ENCODE measurements at regions not wholly inside any gene's neighbourhood (a gene's known extent, or its start where the extent isn't known, plus 50 kb on each side); places are given as distances from the start of the nearest gene placed in this dataset.

DNA sequence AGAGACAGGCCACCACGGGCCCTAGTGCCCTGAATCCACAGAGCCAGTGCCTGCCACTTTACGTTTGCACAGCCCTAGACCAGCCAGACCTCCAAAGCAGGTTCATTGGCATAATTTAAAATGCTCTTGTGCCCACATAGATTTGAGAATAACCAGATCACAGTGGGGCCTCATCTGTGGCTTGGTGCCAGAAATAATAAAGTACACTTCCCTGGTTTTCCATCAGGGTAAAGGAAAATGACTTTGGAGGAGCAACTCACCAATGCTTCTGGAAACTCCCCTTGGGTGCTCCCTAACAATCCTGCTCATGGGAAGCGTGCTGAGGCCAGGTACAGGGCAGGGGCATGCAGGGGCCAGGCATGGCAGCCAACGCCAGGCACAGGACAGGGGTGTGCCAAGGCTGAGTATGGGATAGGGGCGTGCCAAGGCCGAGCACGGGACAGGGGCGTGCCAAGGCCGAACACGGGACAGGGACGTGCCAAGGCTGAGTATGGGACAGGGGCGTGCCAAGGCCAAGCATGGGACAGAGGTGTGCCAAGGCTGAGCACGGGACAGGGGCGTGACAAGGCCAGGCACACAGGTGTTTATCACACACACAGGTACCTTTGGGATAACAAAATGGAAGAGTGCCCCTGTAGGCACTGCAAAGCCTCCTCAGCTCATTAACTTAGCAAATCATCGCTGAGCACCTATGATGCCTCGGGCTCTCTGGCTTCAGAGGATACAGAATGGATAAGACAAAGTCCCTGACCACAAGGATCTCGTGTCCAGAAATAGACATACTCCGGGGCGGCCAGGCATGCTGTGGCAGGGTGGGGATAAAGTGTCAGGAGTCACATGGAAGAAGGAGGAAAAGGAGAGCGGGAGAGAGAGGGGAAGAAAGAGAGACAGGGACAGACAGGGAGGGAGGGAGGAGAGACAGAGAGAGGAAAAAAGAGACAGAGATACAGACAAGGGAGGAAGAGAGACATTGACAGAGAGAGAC lies 334.7 kb downstream of the EIPR1 start:
- H3K36me3 ChIP-seq: no peaks in the 10 kb centered on the region
- no peak for DNase-seq
- H3K27ac ChIP-seq: 0 out of 2 replicates have a peak overlapping the region, but pooled peaks have one; percentile 17
- no peak overlapping the region for H3K4me3 ChIP-seq (ENCODE audit: low read depth, low read length)
- H3K27me3 ChIP-seq (ENCODE audit: insufficient read depth, low read depth, severe bottlenecking): no peaks in the 10 kb centered on the region
- no peak for TF ChIP-seq CTCF (IDR thresholded peaks at IDR 0.05; ENCODE audit: low read depth, low read length)
- H3K9me3 ChIP-seq (ENCODE audit: severe bottlenecking): no peaks in the 10 kb centered on the region

- no peaks in the 10 kb centered on the region for H3K36me3 ChIP-seq
- no peaks in the 10 kb centered on the region for H3K27me3 ChIP-seq (ENCODE audit: insufficient read depth, low read depth, severe bottlenecking)
- no peak overlapping the region for H3K4me3 ChIP-seq (ENCODE audit: low read depth, low read length)
- peak overlapping the region; percentile 17 for H3K27ac ChIP-seq
- peaks cover 3% of the 10 kb centered on the region for H3K9me3 ChIP-seq (ENCODE audit: severe bottlenecking)
- peak; percentile 89 for DNase-seq
- no peak for TF ChIP-seq CTCF (IDR thresholded peaks at IDR 0.05; ENCODE audit: low read depth, low read length)
These were observed 335.6 kb downstream of the EIPR1 start for GRCh38 chr2:3041841-3042600.

DNA sequence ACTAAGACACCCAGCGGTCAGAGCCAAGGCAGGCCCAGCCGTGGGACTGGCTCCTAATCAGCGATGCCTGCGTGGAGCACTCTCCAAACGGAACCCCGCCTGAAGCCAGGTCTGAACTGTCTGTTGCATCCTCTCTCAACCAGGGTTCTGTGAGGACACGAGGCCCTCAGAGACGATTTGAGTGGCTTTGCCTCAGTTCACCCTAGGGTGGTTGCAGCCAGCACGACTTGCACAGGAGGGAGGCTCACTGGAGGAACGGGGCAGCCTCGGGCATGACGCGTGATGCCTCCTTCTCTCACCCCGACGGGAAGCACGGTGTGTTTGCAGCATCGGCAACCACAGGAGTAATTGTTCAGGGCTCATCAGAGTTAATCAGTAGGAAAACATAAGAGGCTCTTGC lies 336.4 kb downstream of the EIPR1 start:
- H3K4me3 ChIP-seq (ENCODE audit: low read depth, low read length): no peak overlapping the region
- H3K27me3 ChIP-seq (ENCODE audit: insufficient read depth, low read depth, severe bottlenecking): no peaks in the 10 kb centered on the region
- no peak for TF ChIP-seq CTCF (IDR thresholded peaks at IDR 0.05; ENCODE audit: low read depth, low read length)

DNA sequence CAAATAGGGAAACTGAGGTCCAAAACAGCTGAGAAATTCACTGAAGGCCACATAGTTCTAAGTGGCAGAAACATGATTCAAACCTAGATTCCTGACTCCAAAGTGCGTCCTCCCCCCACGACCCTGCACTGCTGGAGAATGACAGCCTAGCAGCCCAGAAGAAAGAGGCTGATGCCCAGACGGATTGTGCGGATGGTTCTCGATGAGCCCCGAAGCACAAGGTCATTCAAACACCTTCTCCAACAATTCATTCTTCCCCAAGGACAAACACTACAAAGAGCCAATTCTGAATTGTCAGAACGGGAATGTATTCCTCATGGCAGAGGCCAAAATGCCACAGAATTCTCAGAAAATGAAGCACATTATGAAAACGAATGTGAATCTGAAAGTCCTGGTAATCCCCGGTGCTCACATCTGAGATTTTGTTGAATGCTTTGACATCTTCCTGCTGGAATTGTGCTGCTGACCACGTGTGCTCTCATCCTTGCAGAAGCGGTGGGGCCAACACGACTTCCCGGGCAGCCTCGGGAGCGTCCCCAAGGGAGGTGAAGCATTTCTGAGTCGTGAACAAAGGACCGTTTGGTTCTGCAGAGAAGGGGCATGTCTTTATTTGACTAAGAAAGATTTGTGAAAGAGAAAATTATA lies 337.0 kb downstream of the EIPR1 start:
- Histone ChIP-seq H3K27ac (no peak overlapping the region), H3K4me3 (ENCODE audit: low read depth, low read length) (no peak overlapping the region), H3K9me3 (ENCODE audit: severe bottlenecking) (peaks cover 13% of the 10 kb centered on the region), H3K36me3 (no peaks in the 10 kb centered on the region), H3K27me3 (ENCODE audit: insufficient read depth, low read depth, severe bottlenecking) (no peaks in the 10 kb centered on the region)
- DNase-seq: no peak
- TF ChIP-seq CTCF (IDR thresholded peaks at IDR 0.05; ENCODE audit: low read depth, low read length): no peak

More for the DNA sequence above, 336.4 kb downstream of the EIPR1 start:
- no peaks in the 10 kb centered on the region for H3K36me3 ChIP-seq
- H3K9me3 ChIP-seq (ENCODE audit: severe bottlenecking): peaks cover 11% of the 10 kb centered on the region
- no peak overlapping the region for H3K27ac ChIP-seq
- DNase-seq: no peak

DNA sequence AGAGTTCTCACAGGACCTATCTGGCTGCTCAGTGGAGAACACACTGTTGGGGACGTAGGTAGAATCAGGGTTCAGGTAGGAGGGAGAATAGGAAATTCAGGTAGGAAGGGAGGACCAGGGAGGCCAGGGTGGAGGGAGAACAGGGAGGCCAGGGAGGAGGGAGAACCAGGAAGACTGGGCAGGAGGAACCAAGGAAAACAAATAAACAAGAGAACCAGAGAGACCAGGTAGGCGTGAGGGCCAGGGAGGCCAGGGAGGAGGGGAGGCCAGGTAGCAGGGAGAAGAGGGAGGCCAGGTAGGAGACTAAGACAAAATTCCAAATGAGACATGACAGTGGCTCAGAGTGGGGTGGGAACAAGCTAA lies 337.6 kb downstream of the EIPR1 start:
- Histone ChIP-seq H3K4me3 (ENCODE audit: low read depth, low read length) (no peak overlapping the region), H3K27me3 (ENCODE audit: insufficient read depth, low read depth, severe bottlenecking) (no peaks in the 10 kb centered on the region), H3K9me3 (ENCODE audit: severe bottlenecking) (peaks cover 13% of the 10 kb centered on the region), H3K27ac (no peak overlapping the region), H3K36me3 (no peaks in the 10 kb centered on the region)
- no peak for TF ChIP-seq CTCF (IDR thresholded peaks at IDR 0.05; ENCODE audit: low read depth, low read length)
- DNase-seq: no peak

Measured in WERI-Rb-1 (cell line).